ENCODE measurements at regions not wholly inside any gene's neighbourhood (a gene's known extent, or its start where the extent isn't known, plus 50 kb on each side); places are given as distances from the start of the nearest gene placed in this dataset.

DNA sequence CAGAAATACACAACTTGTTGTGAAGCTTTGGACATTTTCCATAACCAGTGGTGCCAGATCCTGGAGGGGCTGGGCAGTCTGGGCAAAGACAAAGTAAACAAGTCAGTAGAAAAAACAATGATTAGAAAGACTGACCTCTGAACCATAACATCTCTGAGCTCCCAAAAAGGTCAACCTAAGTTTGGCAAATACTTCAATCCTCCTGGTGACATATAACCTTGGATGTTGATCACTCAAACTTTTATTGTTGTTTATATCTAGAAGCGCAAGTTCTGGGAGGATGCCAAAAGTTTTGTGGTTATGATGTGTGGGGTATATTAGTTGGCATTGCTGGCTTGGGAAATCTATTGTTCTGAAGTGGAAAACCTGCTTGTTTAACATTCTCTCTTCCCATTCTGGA lies 257.7 kb downstream of the DIPK2A start:
- peak; percentile 5 for DNase-seq (ENCODE audit: low read depth)

DNA sequence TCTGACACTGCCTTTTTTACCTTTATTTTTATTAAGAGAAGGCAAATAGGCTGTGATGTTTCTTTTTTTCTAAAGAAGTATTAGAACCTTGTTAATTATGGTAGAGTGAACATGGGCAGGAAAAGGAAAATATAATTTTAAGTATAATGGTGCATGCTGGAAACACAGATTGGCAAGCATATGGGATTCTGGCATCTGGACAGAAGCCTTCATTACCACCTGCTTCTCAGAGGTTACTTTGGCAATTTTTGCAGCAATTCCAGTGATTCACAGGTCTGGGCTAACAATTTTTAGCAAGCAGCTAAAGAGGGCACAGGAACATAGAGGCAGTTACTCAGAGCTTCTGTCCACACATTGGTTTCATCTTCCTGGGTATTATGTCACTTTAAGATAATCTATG lies 258.3 kb downstream of the DIPK2A start:
- DNase-seq (ENCODE audit: low read depth): no peak

DNA sequence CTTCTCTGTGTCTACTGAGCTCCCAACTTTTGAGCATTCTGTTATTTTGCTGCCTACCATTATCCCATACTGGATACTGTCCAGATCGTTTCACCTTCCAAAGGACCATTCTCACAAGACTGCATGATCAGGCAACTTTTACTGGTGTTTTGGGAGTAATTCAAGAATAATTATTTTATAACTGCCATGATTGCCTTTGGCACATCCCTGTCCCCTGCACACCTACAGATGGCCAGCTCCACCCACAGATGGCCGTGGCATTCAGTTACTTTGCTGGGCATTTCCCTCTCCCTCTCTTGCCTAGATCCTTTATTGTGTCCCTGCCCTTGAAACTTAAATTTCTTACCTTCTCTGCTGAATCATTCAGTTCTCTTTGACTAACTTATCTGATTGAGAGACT lies 263.9 kb downstream of the DIPK2A start:
- DNase-seq (ENCODE audit: low read depth): no peak

DNA sequence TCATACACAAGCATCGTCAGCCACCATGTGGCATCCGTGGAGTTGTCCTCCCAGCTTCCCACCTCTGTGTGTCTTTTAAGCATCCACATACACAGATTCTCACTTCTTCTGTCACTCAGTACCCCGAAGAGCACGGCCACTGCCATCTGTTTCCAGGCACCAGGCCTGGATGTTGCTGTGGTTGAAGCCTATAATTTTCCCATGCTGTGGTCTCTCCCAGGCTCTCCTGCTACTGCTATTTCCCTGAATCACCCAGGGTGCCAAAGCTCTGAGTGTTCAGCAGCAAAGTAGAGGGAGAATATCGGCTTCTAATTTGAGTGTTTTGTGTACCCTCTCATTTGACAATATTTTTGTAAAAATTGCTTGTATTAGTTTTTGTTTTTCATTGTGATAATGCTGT lies 265.7 kb downstream of the DIPK2A start:
- no peak for DNase-seq (ENCODE audit: low read depth)

DNA sequence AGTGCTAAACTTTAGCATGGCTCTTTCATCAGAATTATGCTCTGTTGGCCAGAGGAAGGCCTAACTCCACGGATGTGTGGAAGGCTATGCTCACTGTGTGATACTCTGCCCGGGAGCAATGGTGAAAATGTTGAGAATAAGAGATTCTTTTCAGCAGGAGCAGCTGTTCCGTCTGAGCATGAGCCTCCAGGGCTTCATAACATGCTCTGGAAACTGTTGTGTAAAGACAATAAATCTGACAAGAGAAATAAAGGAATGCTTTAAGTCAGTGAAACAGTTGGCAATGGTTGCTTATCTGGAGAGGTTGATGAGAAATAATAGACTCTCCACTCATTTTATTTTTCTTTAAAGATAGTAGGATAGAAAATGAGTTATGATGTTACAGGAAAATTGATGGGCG lies 269.8 kb downstream of the DIPK2A start:
- peak; percentile 38 for DNase-seq (ENCODE audit: low read depth)

DNA sequence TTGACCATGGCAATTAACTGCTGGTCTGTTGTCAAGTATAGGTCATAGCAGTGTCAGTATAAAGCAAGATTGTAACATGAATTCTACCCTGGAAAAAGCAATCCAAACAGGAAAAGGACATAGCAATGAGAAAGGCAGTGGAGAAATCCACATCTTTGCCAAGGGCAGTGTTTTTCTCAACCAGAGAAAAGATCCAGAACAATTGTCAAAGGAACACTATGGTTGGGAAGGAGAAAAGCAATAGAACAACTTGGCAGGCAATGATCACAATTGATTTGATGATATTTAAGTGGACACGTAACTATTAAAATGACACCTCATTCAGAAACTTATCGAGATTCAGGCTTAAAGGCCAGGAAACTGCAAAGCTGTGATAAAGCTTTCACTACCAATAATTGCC lies 271.1 kb downstream of the DIPK2A start:
- no peak for DNase-seq (ENCODE audit: low read depth)

DNA sequence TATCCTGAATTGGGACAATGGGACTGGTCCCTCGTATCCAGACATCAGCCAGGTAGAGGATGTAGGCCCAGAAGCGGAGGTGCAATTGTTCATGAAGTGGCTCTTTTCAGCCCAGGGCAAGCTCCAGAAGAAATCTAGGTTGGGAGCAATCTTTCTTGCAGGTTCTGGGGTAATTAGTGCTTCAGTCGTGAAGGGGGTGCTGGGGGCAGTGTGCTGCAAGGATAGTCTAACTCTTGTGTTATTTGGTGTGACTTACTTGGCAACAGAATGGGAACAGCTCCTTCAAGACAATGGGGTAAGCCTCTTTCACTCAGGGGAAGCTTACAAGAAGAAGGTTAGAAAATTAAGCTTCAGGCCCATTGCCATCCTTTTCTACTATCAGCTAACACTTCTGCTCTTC lies 273.0 kb downstream of the DIPK2A start:
- no peak for DNase-seq (ENCODE audit: low read depth)

DNA sequence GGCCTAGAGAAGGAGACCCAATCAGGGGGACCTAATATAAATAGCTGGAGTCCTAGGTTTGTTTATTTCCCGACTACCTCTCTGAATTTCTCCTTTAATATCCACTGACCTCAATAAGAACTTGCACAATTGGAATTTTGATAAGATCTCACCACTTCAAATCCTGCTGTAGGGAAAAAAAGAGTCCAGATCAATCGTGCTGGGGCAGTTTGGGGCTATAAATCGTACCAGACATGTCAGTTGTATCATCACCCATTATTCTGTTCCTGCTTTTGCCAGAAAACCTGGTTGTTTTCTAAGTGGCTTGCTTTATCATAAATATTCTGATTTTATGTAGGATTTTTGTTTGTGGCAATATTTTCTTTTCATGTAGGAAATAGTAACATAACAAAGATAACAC lies 281.3 kb downstream of the DIPK2A start:
- no peak for DNase-seq (ENCODE audit: low read depth)

DNA sequence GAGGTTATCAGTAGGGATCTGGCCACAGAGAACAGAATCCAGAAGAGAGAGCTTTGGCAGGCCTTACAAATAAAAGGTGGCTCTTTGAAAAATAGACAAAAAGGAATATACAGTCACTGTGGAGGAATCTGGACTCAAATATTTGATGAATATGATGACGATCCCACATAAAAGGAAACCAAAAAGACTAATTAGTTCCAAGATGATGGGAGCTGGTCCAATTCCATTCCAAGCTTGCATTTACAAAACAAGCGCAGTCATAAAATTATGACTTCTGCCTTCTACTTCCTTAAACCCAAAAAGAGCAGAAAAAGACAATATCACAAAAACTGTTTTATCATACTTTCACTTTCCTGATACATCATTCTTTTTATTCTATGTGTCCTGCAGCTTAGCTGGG lies 285.8 kb downstream of the DIPK2A start:
- DNase-seq (ENCODE audit: low read depth): no peak

DNA sequence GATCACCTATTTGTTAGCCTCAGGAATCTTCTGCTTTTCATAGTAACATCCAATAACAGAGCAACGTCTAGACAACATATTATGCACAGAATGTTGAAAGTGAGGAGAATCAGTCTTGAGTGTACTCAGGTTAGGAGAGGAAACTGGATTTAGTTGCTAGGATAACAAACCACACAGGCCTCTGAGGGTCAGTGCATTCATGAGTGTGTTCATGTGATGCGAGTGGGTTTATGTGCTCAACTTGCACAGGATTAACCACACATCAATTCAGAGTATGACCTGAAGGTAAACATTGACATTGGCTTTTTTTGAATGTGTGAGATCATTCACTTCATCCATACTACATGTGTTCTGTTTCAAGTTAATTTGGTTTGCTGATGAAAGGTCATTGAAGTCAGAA lies 287.6 kb downstream of the DIPK2A start:
- DNase-seq (ENCODE audit: low read depth): peak; percentile 9

DNA sequence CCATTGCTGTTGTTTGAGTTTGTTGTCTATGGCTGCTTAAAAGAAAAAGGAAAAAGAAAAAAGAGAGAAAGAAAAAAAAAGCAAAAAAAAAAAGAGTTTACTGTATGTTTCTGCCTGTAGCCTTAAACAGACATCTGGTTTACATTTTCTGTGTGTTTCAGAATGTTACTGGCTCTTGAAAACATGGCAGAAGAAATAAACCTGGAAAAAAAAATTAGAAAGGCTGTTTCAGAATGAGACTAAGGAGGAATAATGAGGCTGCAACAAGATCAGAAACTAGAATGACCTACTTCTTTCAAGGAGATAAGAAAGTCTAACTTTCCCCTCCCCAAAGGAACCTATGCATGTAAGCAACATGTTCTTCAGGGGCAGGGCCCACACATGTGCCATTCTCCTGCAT lies 292.1 kb downstream of the DIPK2A start:
- DNase-seq (ENCODE audit: low read depth): no peak

DNA sequence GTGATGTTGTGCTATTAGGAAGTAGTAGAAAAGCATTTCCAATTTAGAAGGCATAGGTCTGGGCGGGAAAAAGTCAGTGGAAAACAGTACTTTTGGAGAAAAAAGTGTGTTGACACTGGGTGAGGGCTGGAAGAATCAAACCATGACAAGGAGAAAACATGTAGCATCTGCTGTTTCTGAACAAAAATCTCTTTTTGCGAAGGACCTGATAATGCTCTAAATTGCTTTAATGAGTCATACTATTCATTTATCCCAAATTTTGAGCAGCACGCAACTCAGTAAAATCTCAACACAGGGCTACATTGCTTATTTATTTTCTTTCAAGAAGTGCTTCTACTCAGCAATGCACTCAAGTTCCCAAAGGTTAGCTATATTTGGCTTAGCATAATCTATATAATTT lies 292.7 kb downstream of the DIPK2A start:
- DNase-seq (ENCODE audit: low read depth): no peak

DNA sequence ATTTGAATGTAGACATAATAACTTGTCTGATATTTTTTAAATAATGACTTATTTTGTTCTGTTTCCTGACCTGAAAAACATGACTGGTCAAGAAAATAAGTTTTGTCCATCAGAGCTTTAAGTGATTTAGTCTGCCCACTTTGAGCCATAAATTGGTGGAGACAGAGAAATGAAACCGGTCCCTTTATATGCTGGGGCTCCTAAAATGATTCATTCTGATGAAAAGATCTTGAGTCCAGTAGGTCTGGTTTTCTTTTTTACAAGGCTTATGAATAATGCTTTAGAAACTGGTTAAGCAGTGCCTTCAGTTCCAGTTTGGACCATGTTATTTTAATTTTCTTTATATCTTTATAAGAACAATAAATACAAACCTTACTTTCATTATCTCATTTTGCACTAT lies 293.2 kb downstream of the DIPK2A start:
- no peak for DNase-seq (ENCODE audit: low read depth)

DNA sequence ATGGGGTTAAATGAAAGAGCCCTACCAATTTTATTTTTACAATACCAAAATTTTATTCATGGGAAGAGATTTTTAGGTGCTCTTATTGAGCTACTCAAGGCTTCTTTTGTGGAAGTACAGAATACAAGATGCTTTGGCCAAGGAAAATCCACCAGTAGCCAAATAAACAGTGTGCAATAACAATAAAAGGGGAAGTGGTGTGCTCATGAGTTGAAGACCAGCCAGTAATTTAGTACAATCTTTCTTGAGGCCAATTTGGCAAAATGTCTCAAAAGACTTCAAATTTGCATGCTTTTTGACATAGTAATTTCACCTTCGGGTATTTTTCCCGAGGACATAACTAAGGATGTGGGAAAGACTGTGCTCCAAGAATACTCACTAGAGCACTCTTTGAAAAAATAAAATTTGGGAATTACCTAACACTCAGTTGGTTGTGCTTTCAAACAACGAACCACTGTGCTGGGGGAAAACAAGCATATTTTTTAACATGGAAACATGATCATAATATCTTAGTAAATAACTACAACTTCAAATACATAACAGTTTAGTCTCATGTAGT lies 294.0 kb downstream of the DIPK2A start:
- DNase-seq (ENCODE audit: low read depth): no peak

DNA sequence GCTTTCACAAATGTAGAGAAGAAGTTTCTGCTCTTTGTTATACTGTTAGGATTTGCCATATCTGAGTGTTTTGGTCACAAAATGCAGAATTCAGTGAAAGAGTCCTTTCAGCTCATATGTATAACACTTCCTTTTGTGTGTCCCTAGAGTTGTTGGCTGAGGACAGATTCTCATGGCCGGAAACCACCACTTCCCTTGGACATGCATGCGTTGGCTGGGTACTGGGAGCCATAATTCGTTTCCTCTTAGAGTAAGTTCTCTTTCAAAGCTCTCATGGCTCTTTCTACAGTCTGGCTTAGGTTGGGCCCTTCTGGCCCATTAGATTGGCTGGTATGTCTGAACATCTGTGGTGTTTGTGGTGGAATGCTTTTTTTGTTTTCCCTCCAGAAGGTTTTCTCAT lies 298.5 kb downstream of the DIPK2A start:
- DNase-seq (ENCODE audit: low read depth): no peak

DNA sequence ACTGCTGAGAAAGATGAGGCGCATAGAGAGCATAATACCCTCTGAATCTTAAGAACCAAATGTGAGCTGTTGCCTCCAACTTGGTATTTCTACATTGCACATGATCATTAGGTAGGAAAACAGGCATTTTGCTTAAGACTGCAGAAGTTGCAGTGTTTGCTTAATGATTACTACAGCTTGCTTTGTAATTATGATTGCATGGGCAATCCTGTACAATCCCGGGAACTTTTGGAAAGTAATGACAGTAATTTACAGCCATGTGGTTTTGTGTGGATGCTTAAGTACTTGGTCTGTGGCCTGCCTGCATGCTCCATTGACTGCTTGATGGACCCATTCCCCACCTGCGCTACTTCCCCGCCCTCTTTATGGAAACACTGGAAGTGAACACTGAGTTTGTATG lies 301.1 kb downstream of the DIPK2A start:
- peak; percentile 23 for DNase-seq (ENCODE audit: low read depth)

DNA sequence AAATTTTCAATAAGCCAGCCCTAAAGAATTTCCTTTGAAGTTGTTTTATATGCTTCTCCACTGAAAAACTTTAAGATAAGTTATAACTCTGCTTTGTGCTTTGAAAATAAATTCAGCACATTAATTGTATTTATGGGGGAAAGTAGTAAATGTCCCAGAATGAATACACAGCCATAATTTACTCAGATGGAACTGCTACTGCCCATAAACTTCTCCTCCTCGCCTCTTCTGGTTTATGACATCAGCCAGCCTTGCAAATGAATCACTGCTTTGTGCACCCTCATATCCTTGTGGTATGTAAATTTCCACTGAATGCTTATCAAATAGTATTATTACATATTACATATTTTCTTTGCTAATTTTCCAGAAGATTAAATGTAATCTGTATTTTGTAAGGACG lies 302.0 kb downstream of the DIPK2A start:
- DNase-seq (ENCODE audit: low read depth): peak; percentile 75

DNA sequence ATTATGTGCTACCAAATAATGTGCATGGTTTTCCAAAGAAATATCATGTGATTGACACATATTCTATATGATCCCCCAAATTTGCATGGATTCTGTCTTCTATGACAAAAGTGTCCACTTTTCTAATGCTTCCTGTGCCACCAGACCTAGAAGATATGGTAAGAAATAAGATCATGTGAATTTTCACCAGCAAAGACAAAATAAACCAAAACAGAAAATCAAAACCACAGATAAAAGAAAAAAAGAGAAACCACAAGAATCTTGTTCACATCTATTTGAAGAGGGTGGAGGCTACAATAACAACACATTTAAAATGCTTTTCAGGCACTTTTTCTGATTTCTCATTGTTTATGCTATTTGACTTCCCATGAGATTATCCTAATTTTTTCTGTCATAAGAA lies 303.4 kb downstream of the DIPK2A start:
- no peak for DNase-seq (ENCODE audit: low read depth)

DNA sequence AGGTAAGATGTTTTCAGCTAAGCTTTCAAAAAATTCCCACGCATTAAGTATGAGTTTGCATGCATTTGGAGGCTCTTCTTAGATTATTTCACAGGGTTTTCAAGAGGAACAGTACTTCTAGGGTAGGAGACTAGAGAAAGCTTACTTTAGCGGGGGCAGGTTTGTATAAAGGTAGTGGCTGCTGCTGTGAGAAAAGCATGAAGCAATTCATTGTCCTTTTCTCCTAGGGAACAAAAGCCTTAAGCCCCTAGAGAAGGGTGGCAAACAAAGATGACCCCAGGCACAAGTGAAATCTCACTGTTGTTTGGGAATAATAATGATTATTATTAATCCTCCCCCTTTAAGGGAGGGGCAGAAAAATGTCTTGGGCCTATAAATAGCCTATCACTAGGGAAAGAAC lies 310.7 kb downstream of the DIPK2A start:
- DNase-seq (ENCODE audit: low read depth): no peak

DNA sequence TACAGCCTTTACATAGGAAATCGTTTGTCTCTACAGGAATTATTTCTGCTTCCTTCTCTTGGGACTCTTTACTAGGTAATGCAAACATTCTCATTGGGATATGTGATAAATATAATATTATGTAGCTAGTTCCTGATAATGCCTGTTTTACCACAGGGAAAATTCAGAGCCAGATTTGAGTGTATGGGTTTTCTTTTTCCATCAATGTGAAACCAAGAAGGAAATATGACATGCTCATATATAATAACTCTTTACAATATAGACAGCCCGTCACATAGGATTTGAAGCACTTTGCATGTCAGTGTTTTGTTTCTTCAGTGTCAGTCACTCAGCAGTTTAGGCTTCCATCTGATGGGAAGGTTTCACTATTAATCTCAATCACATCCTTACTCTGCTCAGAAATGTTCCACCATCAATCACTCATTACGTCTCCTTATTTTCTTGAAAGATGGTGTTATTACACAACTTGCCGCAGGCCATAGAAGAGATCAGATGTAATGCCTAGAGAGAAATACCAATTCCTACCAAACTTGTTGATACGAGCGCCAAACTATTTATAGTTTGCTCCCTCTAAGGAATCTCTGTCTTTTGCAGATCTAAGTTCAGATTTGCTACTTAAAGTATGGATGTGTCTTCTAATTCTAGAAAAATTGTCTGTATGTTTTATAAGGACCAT lies 314.8 kb downstream of the DIPK2A start:
- DNase-seq (ENCODE audit: low read depth): no peak

DNA sequence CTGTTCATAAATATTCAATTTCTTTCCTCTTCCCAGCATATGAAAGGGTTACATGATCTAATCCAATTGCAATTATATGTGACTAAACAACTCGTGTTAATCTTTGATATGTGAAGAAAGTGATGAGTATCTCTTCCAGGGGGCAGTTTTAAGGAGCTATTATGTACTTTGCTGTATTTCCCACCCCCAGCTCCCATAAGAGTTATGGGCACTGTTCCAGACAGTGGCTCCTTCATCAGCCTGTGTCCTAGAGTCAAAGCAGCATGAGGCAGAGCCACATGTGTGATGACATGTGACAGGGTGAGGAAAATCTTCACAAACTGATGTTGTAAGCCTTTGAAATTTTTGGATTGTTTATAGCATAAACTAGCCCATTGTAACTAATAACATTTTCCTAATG lies 315.4 kb downstream of the DIPK2A start:
- DNase-seq (ENCODE audit: low read depth): no peak

DNA sequence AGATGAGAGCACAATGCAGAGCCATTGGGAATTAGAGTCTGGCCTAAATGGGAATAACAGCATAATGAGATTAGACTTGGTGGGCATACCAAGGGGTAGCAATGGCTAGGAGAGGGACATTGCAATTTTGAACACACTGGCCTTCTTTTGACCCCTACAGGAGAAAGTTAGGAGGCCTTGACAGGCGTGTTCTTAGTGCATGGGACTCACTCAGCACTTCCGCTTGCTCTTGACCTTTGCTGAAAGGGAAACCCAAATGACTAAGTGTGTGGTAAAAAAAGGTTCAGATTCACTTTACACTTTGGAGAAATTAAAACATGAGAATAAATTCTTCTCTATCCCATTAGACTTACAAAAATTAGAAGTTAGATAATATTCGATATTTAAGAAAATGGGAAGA lies 317.4 kb downstream of the DIPK2A start:
- no peak for DNase-seq (ENCODE audit: low read depth)

DNA sequence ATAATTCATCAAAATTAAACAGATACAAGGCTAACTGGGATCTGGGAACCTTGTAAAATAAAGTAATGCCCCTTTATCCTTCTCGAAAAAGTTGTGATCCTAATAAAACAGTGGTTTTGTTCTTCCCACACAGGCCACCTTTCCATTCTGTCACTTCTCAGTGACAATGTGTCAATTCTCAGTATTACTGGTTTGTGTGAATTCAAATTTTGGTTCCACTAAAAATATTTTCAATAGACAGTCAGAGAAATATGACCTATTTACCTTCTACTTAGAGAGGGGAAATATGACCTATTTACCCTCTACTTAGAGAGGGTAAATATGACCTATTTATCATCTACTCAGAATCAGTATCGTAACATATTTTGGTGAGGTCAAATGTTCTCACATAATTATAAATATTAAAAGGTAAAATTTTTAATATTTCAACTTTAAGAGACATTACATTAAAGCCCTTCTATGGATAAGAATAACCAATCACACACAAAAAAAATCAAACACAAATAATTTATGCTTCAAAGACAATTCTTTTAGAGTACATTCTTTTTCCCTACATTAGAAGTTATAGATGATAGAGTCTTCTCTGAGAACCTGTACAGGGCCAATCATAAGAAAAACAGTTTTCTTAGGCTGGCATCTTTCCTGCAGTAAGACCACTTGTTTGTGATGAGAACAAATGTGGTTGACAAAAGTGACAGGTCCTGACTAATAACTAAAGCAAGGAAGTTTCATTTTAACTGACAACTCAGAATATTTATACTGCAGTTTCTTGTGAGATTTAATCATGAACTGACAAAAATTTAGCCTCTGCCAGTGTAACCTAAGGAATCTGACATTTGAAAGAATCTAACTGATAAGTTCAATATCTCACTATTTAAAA lies 323.3 kb downstream of the DIPK2A start:
- DNase-seq (ENCODE audit: low read depth): no peak
